ENCODE measurements at regions not wholly inside any gene's neighbourhood (a gene's known extent, or its start where the extent isn't known, plus 50 kb on each side); places are given as distances from the start of the nearest gene placed in this dataset.

DNA sequence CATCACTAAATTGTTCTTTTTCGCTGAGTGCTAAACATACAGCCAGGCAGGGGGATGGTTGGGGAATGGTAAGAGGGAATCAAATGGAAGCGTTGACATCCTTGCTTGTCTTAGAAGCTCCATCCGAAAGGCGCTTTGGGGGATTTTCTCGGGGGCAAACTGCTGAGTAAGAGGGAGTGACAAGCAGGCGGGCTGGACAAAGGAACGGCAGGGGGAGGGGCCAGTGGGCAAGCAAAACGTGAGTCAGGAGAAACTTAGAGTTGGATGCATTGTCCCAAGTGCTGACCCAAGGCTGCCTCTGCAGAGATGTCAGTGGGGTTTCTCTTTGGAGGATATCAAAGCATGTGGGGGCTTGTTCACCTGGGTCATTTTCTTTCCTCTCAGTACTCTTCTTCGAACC, 480.5 kb downstream of the VRK1 start:
- TF ChIP-seq ZFX (IDR thresholded peaks at IDR 0.05; ENCODE audit: borderline replicate concordance) = no peak
- TF ChIP-seq, protein P1, sequence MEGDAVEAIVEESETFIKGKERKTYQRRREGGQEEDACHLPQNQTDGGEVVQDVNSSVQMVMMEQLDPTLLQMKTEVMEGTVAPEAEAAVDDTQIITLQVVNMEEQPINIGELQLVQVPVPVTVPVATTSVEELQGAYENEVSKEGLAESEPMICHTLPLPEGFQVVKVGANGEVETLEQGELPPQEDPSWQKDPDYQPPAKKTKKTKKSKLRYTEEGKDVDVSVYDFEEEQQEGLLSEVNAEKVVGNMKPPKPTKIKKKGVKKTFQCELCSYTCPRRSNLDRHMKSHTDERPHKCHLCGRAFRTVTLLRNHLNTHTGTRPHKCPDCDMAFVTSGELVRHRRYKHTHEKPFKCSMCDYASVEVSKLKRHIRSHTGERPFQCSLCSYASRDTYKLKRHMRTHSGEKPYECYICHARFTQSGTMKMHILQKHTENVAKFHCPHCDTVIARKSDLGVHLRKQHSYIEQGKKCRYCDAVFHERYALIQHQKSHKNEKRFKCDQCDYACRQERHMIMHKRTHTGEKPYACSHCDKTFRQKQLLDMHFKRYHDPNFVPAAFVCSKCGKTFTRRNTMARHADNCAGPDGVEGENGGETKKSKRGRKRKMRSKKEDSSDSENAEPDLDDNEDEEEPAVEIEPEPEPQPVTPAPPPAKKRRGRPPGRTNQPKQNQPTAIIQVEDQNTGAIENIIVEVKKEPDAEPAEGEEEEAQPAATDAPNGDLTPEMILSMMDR (IDR thresholded peaks at IDR 0.05) = no peak
- no peak overlapping the region for H3K27ac ChIP-seq

DNA sequence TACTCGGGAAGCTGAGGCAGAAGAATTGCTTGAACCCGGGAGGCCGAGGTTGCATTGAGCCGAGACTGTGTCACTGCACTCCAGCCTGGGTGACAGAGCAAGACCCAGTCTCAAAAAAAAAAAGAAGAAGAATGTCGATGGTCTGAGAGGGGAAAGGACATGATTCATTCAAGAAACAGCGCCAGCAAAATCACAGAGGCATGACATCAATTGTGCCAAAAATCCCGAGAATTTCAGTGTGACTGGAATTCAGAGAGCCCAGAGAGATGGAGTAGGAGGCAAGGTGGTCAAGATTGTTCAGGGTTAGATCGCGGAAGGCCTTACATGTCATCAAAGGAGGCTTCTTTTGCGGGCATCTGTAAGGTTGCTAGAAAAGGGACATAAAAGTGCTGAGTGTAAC, 483.3 kb downstream of the VRK1 start:
- TF ChIP-seq ZFX (IDR thresholded peaks at IDR 0.05; ENCODE audit: borderline replicate concordance) = no peak
- TF ChIP-seq, protein P1 (IDR thresholded peaks at IDR 0.05) = no peak
- no peak overlapping the region for H3K27ac ChIP-seq

DNA sequence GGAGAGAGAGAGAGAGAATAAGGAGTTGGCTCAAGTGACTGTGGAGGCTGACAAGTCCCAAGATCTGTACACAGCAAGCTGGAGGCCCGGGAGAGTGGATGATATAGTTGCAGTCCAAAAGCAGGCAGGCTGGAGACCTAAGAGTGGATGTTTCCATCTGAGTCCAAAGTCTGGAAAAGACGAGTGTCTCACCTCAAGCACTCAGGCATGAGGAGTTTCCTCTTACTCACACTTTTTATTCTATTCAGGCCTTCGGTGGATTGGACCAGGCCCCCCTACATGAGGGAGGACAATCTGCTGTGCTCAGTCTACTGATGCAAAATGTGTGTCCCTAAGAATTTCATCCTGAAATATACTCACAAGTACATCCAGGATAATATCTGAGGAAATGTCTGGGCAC, 484.6 kb downstream of the VRK1 start:
- no peak overlapping the region for H3K27ac ChIP-seq
- TF ChIP-seq, protein P1 (IDR thresholded peaks at IDR 0.05) = no peak

- H3K27ac ChIP-seq = no peak overlapping the region
- TF ChIP-seq, protein P1 (IDR thresholded peaks at IDR 0.05) = no peak
- no peak for TF ChIP-seq ZFX (IDR thresholded peaks at IDR 0.05; ENCODE audit: borderline replicate concordance)
Measured at GRCh38 chr14:97282210-97283004, 485.2 kb downstream of the VRK1 start.

- TF ChIP-seq ZFX (IDR thresholded peaks at IDR 0.05; ENCODE audit: borderline replicate concordance) = no peak
- TF ChIP-seq, protein P1 (IDR thresholded peaks at IDR 0.05) = no peak
- H3K27ac ChIP-seq = no peak overlapping the region
Measured at GRCh38 chr14:97283005-97283403, 485.8 kb downstream of the VRK1 start.

DNA sequence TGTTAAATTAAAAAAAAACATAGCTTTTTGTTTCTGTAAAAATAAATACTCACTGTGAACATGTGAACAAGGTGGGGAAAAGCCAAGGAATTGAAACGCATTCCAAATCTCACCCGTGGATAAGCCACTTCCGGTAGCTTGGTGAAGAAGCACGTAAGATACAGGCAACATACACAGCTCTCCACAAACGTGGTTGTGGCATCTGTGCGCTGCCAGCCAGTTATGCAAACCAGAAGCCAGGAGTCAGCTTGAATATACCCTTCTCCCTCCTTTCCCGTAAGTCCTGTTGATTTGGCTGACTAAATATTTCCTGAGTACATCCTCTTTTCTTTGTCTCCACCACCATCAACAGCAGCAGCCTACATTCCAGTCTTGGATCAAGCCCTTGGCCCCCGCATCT, 486.2 kb downstream of the VRK1 start:
- H3K27ac ChIP-seq = no peak overlapping the region
- TF ChIP-seq ZFX (IDR thresholded peaks at IDR 0.05; ENCODE audit: borderline replicate concordance) = no peak
- TF ChIP-seq, protein P1 (IDR thresholded peaks at IDR 0.05) = no peak

DNA sequence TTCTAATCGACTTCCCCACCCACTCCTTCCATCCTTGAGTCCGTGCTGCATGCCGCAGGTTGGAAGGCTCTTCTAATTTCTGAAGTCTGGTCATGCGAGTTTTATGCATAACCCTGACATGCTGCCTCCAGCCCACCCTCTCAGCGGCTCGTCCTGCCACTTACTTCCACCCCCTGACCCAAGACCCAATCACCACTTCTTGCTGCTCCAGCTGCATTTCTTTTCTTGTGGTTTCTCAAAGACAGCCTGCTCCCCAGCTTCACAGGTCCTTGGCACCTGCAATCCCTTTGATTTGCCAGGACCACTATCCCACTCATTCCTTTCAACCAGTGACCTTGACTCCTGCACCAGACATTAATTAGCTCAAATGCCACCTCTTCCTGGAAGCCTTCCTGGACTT, 486.7 kb downstream of the VRK1 start:
- no peak for TF ChIP-seq ZFX (IDR thresholded peaks at IDR 0.05; ENCODE audit: borderline replicate concordance)
- TF ChIP-seq, protein P1 (IDR thresholded peaks at IDR 0.05) = no peak
- H3K27ac ChIP-seq = no peak overlapping the region
